Type B pancreatic cell (in vitro differentiated cells): ENCODE measurements at regions not wholly inside any gene's neighbourhood (a gene's known extent, or its start where the extent isn't known, plus 50 kb on each side); places are given as distances from the start of the nearest gene placed in this dataset.

Experiments used
- DNase-seq: peaks from one replicate; pipeline ENCODE4 v3.0.0; 2021; ENCODE audit warnings: mixed read lengths; ENCODE audit not compliant: unreplicated experiment; ENCODE audit errors: extremely low spot score
- H3K27ac Mint-ChIP-seq: 2 replicates; pipeline ENCODE4 v1.8.0; 2021; ENCODE audit warnings: mild to moderate bottlenecking, mixed read lengths
- H3K27me3 Mint-ChIP-seq: 2 replicates; pipeline ENCODE4 v1.8.0; 2021; ENCODE audit warnings: mixed read lengths
- H3K36me3 Mint-ChIP-seq: 2 replicates; pipeline ENCODE4 v1.8.0; 2021; ENCODE audit warnings: mixed read lengths
- H3K4me1 Mint-ChIP-seq: one replicate; pipeline ENCODE4 v1.8.0; 2021; ENCODE audit warnings: mixed read lengths; ENCODE audit not compliant: unreplicated experiment
- H3K4me3 Mint-ChIP-seq: 2 replicates; pipeline ENCODE4 v1.8.0; 2021; ENCODE audit warnings: mild to moderate bottlenecking, mixed read lengths
- H3K9me3 Mint-ChIP-seq: 2 replicates; pipeline ENCODE4 v1.8.0; 2021; ENCODE audit warnings: mixed read lengths
- TF ChIP-seq, protein P1 (sequence below): fragments of 200-600 bp; sonication (generic); conservative IDR thresholded peaks from 2 replicates; pipeline ENCODE4 v1.5.0; 2021; ENCODE audit warnings: antibody characterized with exemption, mild to moderate bottlenecking

DNA sequence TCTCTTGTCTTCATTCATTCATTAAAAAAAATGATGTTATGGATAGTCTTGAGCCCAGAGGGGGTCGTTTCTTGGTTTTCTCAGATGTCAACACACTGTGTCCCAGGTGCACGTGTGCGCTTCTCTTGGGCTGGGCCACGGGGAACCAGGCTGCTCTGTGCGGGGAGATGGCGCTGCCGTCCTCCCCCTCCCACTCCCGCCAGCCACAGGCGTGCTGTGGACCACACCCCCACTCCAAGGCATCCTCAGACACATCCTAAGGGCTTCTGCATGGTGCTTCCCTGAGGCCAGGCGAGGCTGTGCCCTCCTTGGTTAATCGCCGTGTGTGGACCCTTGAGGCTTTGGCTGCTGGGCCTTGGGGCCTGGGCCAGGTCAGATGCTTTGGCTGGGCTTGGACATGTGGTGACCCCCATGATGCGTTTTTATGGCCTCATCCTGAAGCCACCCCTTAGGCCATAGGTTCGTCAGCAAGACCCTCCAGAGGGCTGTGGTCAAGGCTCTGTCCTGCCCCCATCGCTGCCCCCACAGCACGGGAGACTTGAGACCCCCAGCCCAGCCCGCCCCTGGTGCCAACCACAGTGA lies 245.7 kb upstream of the CIBAR2 start:
- no peak for DNase-seq
- H3K36me3 Mint-ChIP-seq, result peaks cover 9% of the 10 kb centered on the region
- no peaks in the 10 kb centered on the region for H3K27me3 Mint-ChIP-seq
- TF ChIP-seq, protein P1, sequence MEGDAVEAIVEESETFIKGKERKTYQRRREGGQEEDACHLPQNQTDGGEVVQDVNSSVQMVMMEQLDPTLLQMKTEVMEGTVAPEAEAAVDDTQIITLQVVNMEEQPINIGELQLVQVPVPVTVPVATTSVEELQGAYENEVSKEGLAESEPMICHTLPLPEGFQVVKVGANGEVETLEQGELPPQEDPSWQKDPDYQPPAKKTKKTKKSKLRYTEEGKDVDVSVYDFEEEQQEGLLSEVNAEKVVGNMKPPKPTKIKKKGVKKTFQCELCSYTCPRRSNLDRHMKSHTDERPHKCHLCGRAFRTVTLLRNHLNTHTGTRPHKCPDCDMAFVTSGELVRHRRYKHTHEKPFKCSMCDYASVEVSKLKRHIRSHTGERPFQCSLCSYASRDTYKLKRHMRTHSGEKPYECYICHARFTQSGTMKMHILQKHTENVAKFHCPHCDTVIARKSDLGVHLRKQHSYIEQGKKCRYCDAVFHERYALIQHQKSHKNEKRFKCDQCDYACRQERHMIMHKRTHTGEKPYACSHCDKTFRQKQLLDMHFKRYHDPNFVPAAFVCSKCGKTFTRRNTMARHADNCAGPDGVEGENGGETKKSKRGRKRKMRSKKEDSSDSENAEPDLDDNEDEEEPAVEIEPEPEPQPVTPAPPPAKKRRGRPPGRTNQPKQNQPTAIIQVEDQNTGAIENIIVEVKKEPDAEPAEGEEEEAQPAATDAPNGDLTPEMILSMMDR, result no peak
- H3K27ac Mint-ChIP-seq, result no peak overlapping the region
- peaks cover 46% of the 10 kb centered on the region for H3K4me1 Mint-ChIP-seq
- no peak overlapping the region for H3K4me3 Mint-ChIP-seq
- H3K9me3 Mint-ChIP-seq, result no peaks in the 10 kb centered on the region

DNA sequence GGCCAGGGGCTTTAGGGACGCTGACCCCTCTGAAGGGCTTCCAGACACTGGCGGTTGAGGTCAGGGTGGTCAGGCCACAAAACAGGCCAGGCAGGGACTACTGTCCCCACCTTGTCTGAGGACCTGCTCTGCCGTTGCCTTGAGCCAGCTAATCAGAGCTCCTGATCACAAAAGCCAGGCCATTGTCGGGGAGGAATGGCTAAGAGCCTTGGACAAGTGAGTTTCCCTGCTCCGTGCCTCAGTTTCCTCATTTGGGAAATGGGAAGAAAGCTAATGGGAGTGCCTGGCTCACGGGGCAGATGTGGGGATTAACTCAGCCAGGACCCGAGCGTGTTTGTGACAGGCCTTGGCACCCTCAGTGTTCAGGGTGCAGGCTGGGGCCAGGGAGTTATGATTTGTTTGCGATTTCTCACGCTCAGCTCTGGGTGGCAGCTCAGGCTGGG lies 246.5 kb upstream of the CIBAR2 start:
- H3K9me3 Mint-ChIP-seq, result no peaks in the 10 kb centered on the region

DNA sequence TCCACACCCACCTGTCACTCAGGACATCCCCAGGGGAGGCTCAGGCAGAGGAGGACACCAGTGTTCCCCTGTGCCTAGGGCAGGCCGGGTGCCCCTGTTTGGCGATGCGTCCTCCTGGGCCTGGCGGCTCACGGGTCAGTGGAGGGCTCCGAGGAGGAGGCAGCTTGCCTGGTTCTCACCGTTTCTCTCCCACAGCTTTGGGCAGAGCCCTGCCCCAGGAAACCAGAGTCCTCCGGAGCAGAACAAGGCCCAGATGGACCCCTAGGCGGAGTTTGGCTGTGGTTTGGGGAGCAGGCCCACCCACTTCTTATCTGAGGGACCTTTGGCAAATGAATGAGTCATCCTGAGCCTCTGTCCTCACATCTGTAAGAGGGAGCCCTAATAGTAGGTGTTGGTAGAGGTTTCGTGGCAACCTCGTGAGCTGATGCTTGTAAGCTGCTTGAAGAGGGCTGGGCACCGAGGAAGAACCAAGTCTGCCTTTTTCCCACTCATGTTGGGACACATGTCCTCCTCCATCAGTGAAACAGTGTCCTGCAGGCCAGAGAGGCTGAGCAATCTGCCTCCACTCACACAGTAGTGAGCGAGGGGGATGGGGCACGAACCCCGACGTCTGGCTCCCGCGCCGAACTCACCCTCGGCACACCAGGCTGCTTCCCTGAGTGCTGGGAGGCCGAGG lies 247.0 kb upstream of the CIBAR2 start:
- TF ChIP-seq, protein P1, result no peak
- Mint-ChIP-seq H3K36me3 (no peaks in the 10 kb centered on the region), H3K4me3 (no peak overlapping the region), H3K9me3 (no peaks in the 10 kb centered on the region), H3K27ac (no peak overlapping the region), H3K27me3 (no peaks in the 10 kb centered on the region), H3K4me1 (peaks cover 42% of the 10 kb centered on the region)
- DNase-seq, result no peak

More for the DNA sequence above, 246.5 kb upstream of the CIBAR2 start:
- DNase-seq, result no peak
- TF ChIP-seq, protein P1, result no peak
- Mint-ChIP-seq H3K36me3 (peaks cover 5% of the 10 kb centered on the region), H3K27me3 (no peaks in the 10 kb centered on the region), H3K4me3 (no peak overlapping the region), H3K4me1 (peaks cover 42% of the 10 kb centered on the region), H3K27ac (no peak overlapping the region)

DNA sequence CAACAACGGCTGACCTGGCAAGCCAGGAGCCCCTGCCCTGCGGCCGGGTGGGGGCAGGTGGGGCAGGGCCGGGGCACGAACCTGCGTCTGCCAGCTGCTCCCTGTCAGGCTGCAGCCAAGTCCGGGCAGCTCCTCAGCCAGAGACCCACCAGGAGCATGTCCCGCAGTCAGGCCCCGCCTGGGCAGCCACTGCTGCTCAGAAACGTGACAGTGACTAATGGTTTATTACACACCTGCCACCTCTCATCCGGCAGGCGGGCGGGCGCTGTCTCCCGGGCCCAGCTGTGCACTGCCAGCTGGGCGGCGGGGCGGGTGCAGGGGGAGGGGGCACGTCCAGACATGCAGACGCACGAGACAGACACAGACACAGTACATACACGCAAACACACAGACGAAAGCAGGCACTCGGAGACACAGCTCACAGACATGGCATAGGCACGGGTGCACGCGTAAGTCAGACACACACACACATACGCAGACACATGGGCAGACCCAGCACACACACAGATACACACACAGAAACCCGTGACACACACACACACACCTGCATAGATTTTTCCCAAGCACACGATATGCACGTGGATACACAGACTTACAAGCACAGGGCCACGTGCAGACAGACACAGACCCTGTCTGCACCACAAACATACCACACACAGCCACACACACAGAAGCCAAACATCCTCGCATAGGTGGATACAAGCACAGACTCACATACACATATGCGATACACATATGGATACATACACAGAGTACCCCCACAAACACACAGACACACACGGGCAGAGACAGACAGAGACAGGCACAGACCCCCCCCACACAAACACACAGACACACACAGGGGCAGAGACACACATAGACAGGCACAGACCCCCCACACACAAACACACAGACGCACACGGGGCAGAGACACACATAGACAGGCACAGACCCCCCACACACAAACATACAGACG lies 248.3 kb upstream of the CIBAR2 start:
- Mint-ChIP-seq H3K4me1 (peaks cover 43% of the 10 kb centered on the region), H3K9me3 (no peaks in the 10 kb centered on the region), H3K27ac (peak overlapping the region; percentile 85), H3K36me3 (no peaks in the 10 kb centered on the region), H3K4me3 (peak overlapping the region; percentile 49), H3K27me3 (no peaks in the 10 kb centered on the region)
- DNase-seq, result no peak
- TF ChIP-seq, protein P1, result no peak

DNA sequence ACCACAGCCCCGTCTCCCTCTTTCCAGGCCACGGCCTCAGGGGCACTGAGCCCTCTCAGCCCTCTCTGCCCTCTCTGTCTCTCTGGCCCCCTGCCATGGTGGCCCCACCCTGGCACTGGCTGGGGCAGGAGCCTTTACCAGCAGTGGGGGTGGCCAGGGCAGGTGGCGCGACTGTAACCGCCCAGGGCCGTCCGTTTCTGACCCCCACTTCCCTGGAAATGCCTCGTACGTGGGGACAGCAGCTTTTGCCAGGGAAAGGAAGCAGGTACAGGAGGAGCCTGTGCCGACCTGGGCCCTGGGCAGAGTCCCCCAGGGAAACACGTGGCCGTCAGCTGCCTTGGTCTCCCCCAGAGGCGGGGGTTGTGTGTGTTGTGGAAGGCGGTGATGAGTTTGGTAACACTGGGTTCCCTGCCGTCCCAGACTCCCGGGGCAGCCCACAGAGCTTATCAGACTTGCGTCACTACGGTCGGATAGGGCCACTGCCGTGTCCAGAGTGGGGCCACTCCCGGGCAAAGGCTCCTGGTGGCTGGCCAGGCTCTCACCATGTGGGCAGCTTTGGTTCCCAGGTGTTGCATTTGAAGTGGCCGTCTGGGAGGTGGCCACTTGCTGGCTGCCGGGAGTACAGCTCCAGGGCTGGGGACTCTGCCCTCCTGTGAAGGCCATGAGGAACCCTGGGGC lies 249.3 kb upstream of the CIBAR2 start:
- no peaks in the 10 kb centered on the region for H3K27me3 Mint-ChIP-seq
- TF ChIP-seq, protein P1, result no peak
- H3K36me3 Mint-ChIP-seq, result no peaks in the 10 kb centered on the region
- no peak for DNase-seq
- H3K4me3 Mint-ChIP-seq, result peak overlapping the region; percentile 49
- H3K27ac Mint-ChIP-seq, result peak overlapping the region; percentile 85
- H3K4me1 Mint-ChIP-seq, result peaks cover 47% of the 10 kb centered on the region
- no peaks in the 10 kb centered on the region for H3K9me3 Mint-ChIP-seq
